Spinal cord (tissue), 9 donors: ENCODE measurements at regions not wholly inside any gene's neighbourhood (a gene's known extent, or its start where the extent isn't known, plus 50 kb on each side); places are given as distances from the start of the nearest gene placed in this dataset.
"Not testable (repeated sequence)": the region's sequence is repeated elsewhere in the genome, so short reads cannot be mapped to it uniquely, and the experiment has no call there.

Source experiments
- DNase-seq, 6 donors: peaks; one replicate each; pipeline versions ENCODE4 v3.0.0 to v3.0.0-alpha.2; 2013 to 2015; ENCODE audit warnings: low spot score in 6 of 6, low read depth in 4 of 6
- H3K27ac ChIP-seq: one replicate; pipeline ENCODE4 v1.5.1; 2013; ENCODE audit warnings: low read depth, low read length, control low read depth
- H3K27me3 ChIP-seq: one replicate; pipeline ENCODE4 v1.6.1; 2013; ENCODE audit warnings: low read length; ENCODE audit not compliant: control insufficient read depth, insufficient read depth
- H3K36me3 ChIP-seq: one replicate; pipeline ENCODE4 v1.6.1; 2013; ENCODE audit warnings: low read length; ENCODE audit not compliant: control insufficient read depth, insufficient read depth
- H3K4me1 ChIP-seq: one replicate; pipeline ENCODE4 v1.6.1; 2013; ENCODE audit warnings: low read length; ENCODE audit not compliant: control insufficient read depth, insufficient read depth
- H3K4me3 ChIP-seq: one replicate; pipeline ENCODE4 v1.5.1; 2013; ENCODE audit warnings: low read depth, low read length, control low read depth
- H3K9me3 ChIP-seq: one replicate; pipeline ENCODE4 v1.6.1; 2013; ENCODE audit warnings: low read length; ENCODE audit not compliant: control insufficient read depth, insufficient read depth
- WGBS: methylation state at CpG from one replicate; pipeline ENCODE4 v1.1.5; 2013; ENCODE audit warnings: missing lambda C conversion rate; ENCODE audit not compliant: insufficient coverage; 5-methylcytosine and 5-hydroxymethylcytosine counted together
- donor health status: healthy.

DNA sequence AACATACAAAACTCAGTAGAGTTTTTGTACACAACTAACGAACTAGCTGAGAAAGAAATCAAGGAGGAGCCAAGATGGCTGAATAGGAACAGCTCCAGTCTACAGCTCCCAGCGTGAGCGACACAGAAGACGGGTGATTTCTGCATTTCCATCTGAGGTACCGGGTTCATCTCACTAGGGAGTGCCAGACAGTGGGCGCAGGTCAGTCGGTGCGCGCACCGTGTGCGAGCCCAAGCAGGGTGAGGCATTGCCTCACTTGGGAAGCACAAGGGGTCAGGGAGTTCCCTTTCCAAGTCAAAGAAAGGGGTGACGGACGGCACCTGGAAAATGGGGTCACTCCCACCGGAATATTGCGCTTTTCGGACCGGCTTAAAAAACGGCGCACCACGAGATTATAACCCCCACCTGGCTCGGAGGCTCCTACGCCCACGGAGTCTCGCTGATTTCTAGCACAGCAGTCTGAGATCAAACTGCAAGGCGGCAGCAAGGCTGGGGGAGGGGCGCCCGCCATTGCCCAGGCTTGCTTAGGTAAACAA lies 200.3 kb downstream of the NKX6-1 start:
- H3K27me3 ChIP-seq, H3K4me1 ChIP-seq, H3K27ac ChIP-seq, H3K4me3 ChIP-seq, H3K36me3 ChIP-seq, H3K9me3 ChIP-seq, DNase-seq: not testable (repeated sequence)
- WGBS, result 98% methylated on average over 9 of the region's 27 CpGs

DNA sequence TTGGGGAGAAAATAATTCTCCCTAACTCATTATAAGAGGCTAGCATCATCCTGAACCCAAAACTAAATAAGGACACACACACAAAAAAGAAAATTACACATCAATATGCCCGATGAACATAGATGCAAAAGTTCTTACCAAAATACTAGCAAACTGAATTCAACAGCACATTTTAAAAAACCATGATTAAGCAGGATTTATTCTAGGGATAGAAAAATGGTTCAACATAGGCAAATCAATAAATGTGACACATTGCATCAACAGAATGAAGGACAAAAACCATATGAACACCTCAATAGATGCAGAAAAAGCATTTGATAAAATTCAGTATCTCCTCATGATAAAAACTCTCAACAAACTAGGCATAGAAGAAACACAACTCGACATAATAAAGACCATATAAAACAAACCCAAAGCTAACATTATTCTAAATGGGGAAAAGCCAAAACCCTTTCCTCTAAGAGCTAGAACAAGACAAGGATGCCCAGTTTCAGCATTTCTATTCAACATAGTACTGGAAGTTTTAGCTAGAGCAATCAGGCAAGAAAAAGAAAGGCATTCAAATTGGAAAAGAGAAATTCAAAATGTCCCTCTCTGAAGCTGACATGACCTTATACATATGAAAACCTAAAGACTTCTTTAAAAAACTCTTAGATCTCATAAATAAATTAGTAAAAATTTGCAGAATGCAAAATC lies 200.9 kb downstream of the NKX6-1 start:
- Histone ChIP-seq H3K4me3 (no peak overlapping the region), H3K27ac (no peak overlapping the region), H3K36me3 (no peaks in the 10 kb centered on the region), H3K27me3 (no peaks in the 10 kb centered on the region), H3K4me1 (no peaks in the 10 kb centered on the region), H3K9me3 (no peaks in the 10 kb centered on the region)
- DNase-seq, result no peak
- 100% methylated on average over 1 of the region's 2 CpGs for WGBS

DNA sequence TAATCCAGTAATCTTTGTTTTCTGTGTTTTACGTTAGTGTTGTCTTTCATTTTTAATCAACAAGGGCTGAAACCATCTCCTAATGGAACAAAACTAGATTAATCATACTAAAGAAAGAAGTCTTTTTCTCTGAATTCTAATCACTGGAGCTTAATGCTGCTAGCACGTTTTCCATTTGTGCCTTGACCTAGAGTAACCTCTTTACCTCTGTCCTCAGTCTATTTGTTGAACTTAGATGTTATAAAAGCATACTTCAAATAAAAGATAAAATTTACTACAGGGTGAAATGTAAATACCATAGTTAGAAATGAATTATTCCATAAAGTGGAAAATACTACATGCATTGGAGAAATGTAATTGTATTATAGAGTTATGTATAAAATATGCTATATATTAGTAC lies 207.1 kb downstream of the NKX6-1 start:
- Histone ChIP-seq H3K27me3 (no peaks in the 10 kb centered on the region), H3K4me1 (no peaks in the 10 kb centered on the region), H3K9me3 (peaks cover 2% of the 10 kb centered on the region), H3K4me3 (no peak overlapping the region), H3K36me3 (no peaks in the 10 kb centered on the region), H3K27ac (no peak overlapping the region)
- no CpG with 5 or more reads among the region's 2 CpGs for WGBS
- DNase-seq, result no peak

DNA sequence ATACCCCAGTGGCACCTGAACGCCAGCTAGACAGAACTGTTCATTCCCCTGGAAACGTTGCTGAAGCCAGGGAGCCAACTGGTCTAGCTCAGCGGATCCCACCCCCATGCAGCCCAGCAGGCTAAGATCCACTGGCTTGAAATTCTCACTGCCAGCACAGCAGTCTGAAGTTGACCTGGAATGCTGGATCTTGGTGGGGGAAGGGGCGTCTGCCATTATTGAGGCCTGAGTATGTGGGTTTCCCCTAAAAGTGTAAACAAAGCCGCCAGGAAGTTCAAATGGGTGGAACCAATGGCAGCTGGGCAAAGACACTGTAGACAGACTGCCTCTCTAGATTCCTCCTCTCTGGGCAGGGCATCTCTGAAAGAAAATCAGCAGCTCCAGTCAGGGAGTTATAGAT lies 213.0 kb downstream of the NKX6-1 start:
- H3K36me3 ChIP-seq, result no peaks in the 10 kb centered on the region
- H3K27ac ChIP-seq, result no peak overlapping the region
- H3K4me1 ChIP-seq, result no peaks in the 10 kb centered on the region
- DNase-seq, result no peak
- H3K4me3 ChIP-seq, result no peak overlapping the region
- 79% methylated on average over 4 of the region's 5 CpGs for WGBS
- peaks cover 2% of the 10 kb centered on the region for H3K9me3 ChIP-seq
- H3K27me3 ChIP-seq, result no peaks in the 10 kb centered on the region

DNA sequence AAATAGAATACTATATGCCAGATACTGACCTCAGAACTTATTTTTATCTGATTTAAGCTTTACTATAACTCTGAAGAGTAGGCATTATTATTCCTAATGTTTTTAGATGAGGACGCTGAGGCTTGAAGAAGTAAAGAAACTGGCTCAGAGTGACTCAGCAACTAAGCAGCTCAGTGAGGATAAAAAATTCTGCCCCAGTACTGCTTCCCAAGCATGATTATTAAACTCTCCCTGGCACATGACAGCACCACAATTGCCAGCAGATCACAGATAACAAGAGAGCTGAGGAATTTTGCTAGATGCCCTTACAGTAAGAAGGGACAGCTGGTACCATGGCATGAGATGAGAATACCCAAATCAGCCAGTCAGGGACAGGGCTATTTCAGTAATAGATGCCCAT lies 219.4 kb downstream of the NKX6-1 start:
- Histone ChIP-seq H3K4me1 (no peaks in the 10 kb centered on the region), H3K9me3 (no peaks in the 10 kb centered on the region), H3K4me3 (no peak overlapping the region), H3K27me3 (no peaks in the 10 kb centered on the region), H3K36me3 (no peaks in the 10 kb centered on the region), H3K27ac (no peak overlapping the region)
- WGBS, result no CpG with 5 or more reads among the region's 1 CpG
- no peak for DNase-seq

DNA sequence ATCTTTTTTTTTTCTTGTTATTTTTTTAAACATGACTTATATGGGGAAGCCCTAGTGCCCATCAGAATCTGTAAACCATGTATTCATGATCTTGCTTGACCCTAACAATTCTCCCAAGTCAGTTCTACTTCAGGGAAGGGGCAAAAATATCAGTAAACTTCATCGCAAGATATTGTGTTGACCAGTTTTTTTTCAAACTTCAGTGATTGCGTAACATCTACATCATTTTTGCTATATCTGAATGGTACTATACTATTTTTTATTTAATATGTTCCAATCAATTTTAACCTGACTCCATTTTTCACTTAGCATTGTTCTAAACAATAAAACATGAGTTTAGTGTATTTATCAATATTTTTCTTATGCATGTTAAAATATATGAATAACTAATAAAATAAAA lies 221.2 kb downstream of the NKX6-1 start:
- Histone ChIP-seq H3K27me3 (no peaks in the 10 kb centered on the region), H3K36me3 (no peaks in the 10 kb centered on the region), H3K9me3 (no peaks in the 10 kb centered on the region), H3K4me1 (no peaks in the 10 kb centered on the region), H3K4me3 (no peak overlapping the region), H3K27ac (no peak overlapping the region)
- DNase-seq, result no peak
- WGBS, result no CpG with 5 or more reads among the region's 2 CpGs

DNA sequence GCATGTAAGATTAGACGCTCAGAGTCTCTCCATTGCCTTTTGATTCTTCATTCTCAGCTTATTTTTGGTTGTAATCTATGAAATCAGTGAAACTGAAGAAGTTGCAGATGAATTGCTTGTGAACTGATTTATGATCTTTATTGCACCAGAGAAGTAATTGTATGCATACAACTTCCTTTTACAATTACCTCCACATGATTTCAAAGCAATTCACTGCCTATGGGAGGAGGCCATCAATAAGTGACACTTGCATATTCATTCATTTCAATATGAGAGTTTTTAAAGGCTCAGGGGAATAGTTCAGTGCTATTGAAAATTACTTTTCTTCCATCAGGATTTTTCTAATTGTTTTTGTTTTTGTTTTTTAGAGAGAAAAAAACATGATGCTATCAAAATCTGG lies 222.3 kb downstream of the NKX6-1 start:
- Histone ChIP-seq H3K9me3 (no peaks in the 10 kb centered on the region), H3K27me3 (no peaks in the 10 kb centered on the region), H3K4me3 (no peak overlapping the region), H3K27ac (no peak overlapping the region), H3K36me3 (no peaks in the 10 kb centered on the region), H3K4me1 (no peaks in the 10 kb centered on the region)
- no peak for DNase-seq
- no CpG with 5 or more reads among the region's 1 CpG for WGBS

DNA sequence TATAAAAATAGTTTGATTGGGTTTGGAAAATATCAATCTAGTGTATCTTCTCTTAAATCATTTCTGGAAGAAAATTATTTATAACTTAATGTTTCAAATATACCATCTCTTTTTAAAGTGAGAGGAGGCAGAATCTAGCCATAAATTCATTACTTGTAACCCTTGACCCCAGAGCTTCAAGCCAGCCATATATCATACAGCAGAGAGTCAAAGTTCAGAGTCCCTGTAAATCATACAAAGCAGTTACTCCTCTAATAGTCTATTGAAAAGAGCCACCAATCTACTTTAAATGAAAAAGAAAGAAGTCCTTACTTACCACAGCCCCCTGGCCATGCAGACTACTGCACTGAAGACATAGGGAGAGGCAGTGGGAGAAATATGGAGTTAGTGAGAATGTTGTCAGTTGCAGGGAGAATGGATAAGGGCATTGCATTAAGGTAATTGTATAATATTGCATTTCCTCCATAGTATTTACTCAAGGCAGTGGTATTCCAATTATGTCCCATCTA lies 229.5 kb downstream of the NKX6-1 start:
- H3K9me3 ChIP-seq, result no peaks in the 10 kb centered on the region
- H3K27me3 ChIP-seq, result no peaks in the 10 kb centered on the region
- H3K4me1 ChIP-seq, result no peaks in the 10 kb centered on the region
- DNase-seq, result no peak
- no peaks in the 10 kb centered on the region for H3K36me3 ChIP-seq
- no peak overlapping the region for H3K27ac ChIP-seq
- H3K4me3 ChIP-seq, result no peak overlapping the region

DNA sequence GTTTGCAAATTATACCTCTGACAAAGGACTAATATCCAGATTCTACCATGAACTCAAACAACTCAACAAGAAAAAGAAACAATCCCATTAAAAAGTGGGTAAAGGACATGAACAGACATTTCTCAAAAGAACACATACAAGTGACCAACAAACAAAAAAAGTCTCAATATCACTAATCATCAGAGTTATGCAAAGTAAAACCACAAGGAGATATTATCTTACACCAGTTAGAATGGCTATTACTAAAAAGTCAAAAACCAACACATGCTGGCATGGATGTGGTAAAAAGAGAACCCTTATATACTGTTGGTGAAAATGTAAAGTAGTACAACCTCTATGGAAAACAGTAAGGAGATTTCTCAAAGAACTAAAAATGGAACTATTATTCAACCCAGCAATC lies 234.4 kb downstream of the NKX6-1 start:
- no peaks in the 10 kb centered on the region for H3K27me3 ChIP-seq
- no peak overlapping the region for H3K4me3 ChIP-seq
- H3K36me3 ChIP-seq, result no peaks in the 10 kb centered on the region
- DNase-seq, result no peak
- peaks cover 2% of the 10 kb centered on the region for H3K9me3 ChIP-seq
- H3K4me1 ChIP-seq, result no peaks in the 10 kb centered on the region
- no peak overlapping the region for H3K27ac ChIP-seq

DNA sequence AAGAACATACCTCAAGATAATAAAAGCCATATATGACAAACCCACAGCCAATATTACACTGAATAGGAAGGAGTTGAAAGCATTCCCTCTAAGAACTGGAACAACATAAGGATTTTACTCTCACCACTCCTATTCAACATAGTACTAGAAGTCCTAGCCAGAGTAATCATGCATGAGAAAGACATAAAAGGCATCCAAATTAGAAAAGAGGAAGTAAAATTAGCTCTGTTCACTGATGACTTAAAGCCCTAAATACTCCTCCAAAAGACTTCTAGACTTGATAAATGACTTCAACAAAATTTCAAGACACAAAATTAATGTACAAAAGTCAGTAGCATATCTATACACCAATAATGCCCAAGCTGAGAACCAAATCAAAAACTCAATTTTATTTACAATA lies 235.7 kb downstream of the NKX6-1 start:
- no peaks in the 10 kb centered on the region for H3K4me1 ChIP-seq
- no peak overlapping the region for H3K27ac ChIP-seq
- H3K4me3 ChIP-seq, result no peak overlapping the region
- no peaks in the 10 kb centered on the region for H3K27me3 ChIP-seq
- no peaks in the 10 kb centered on the region for H3K36me3 ChIP-seq
- DNase-seq, result no peak
- peaks cover 2% of the 10 kb centered on the region for H3K9me3 ChIP-seq
